ENCODE measurements at regions not wholly inside any gene's neighbourhood (a gene's known extent, or its start where the extent isn't known, plus 50 kb on each side); places are given as distances from the start of the nearest gene placed in this dataset.
"Not testable (repeated sequence)": the region's sequence is repeated elsewhere in the genome, so short reads cannot be mapped to it uniquely, and the experiment has no call there.

DNA sequence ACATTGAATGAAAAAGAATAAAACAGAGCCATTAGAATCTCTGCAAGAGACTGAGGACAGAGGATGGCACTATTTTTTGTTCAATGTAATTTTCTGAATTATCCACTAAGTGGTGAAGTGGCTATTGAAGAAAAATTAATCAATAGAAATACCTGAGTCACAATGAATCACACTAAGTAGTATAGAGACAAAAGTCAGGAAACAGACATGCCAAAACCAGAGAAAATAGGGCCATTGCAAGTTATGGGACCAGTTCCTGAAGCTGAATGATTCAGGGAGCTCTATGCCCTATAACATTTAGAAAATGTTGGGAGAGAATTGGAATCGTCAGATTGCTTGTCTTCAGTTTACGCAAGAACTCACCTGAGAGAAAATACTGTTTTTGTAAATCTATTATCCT, 1103.2 kb upstream of the ALCAM start:
- Histone ChIP-seq H3K9ac (ENCODE audit: low read length) (no peak overlapping the region), H3K4me3 (ENCODE audit: low read length) (no peak overlapping the region), H3K9me3 (ENCODE audit: control insufficient read depth, low read length) (no peaks in the 10 kb centered on the region), H3K4me1 (ENCODE audit: control insufficient read depth, insufficient read depth, low read length) (no peaks in the 10 kb centered on the region), H3K36me3 (ENCODE audit: control insufficient read depth, insufficient read depth, low read length) (no peaks in the 10 kb centered on the region), H3K27me3 (ENCODE audit: control insufficient read depth, insufficient read depth, low read length) (no peaks in the 10 kb centered on the region)

DNA sequence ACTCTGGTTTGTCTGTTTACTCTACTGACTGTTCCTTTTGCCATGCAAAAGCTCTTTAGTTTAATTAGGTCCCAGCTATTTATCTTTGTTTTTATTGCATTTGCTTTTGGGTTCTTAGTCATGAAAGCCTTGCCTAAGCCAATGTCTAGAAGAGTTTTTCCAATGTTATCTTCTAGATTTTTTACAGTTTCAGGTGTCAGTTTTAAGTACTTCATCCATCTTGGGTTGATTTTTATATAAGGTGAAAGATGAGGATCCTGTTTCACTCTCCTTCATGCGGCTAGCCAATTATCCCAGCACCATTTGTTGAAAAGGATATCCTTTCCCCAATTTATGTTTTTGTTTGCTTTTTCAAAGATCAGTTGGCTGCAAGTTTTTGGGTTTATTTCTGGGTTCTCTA, 1100.5 kb upstream of the ALCAM start:
- H3K27me3 ChIP-seq (ENCODE audit: control insufficient read depth, insufficient read depth, low read length); H3K36me3 ChIP-seq (ENCODE audit: control insufficient read depth, insufficient read depth, low read length); H3K9ac ChIP-seq (ENCODE audit: low read length); H3K9me3 ChIP-seq (ENCODE audit: control insufficient read depth, low read length); H3K4me3 ChIP-seq (ENCODE audit: low read length); H3K4me1 ChIP-seq (ENCODE audit: control insufficient read depth, insufficient read depth, low read length): not testable (repeated sequence)

DNA sequence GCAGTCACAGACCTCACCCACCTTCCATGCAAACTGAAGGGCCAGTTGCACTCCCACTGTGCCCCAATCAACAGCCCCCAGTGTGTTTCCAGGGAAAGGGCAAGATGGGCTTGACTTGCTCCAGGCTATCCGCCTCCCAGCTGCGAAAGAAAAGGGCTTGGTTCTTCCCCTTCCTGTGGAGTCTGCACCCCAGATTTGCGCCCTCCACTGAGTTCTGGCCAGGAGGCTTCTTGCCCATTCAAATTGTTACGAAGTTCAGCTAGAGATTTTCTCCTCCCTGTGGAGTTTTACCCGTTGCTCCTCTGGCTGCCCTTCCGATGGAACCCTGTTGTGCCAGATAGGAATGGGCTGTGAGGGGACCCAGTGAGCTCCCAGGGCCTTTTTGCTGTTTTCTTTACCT, 1096.9 kb upstream of the ALCAM start:
- no peak overlapping the region for H3K9ac ChIP-seq (ENCODE audit: low read length)

DNA sequence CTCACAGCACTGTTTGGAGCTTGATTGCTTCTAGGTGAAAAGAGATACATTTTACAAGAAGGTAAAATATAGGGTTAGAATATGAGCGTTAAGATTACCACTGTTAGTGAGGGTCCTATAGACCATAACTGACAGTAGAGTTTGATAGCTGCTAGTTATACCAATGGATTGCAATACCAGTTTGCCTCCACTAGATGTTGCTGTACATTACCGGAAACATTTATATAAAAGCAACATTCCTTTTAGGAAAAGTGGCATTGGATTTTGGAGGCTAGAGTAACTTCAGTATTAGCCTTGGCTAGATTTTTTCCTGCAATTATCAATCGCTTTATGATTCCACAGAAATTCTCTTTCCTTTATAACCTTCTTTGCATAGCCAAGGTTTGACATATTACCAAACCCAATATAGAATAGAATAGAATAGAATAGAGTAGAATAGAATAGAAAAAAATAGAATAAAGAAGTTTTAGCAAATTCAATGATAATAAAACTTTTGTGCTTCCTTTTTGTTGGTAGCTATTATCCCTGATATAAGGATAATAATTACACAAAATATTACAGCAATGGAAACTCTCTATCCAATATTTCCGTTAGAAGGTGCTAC, 1093.6 kb upstream of the ALCAM start:
- no peak overlapping the region for H3K4me3 ChIP-seq (ENCODE audit: low read length)
- peaks cover 6% of the 10 kb centered on the region for H3K9me3 ChIP-seq (ENCODE audit: control insufficient read depth, low read length)
- H3K27me3 ChIP-seq (ENCODE audit: control insufficient read depth, insufficient read depth, low read length): no peaks in the 10 kb centered on the region
- H3K4me1 ChIP-seq (ENCODE audit: control insufficient read depth, insufficient read depth, low read length): no peaks in the 10 kb centered on the region
- H3K36me3 ChIP-seq (ENCODE audit: control insufficient read depth, insufficient read depth, low read length): no peaks in the 10 kb centered on the region
- no peak overlapping the region for H3K9ac ChIP-seq (ENCODE audit: low read length)

More for the DNA sequence above, 1096.9 kb upstream of the ALCAM start:
- Histone ChIP-seq H3K4me1 (ENCODE audit: control insufficient read depth, insufficient read depth, low read length) (no peaks in the 10 kb centered on the region), H3K9me3 (ENCODE audit: control insufficient read depth, low read length) (no peaks in the 10 kb centered on the region), H3K36me3 (ENCODE audit: control insufficient read depth, insufficient read depth, low read length) (no peaks in the 10 kb centered on the region), H3K4me3 (ENCODE audit: low read length) (no peak overlapping the region), H3K27me3 (ENCODE audit: control insufficient read depth, insufficient read depth, low read length) (no peaks in the 10 kb centered on the region)

DNA sequence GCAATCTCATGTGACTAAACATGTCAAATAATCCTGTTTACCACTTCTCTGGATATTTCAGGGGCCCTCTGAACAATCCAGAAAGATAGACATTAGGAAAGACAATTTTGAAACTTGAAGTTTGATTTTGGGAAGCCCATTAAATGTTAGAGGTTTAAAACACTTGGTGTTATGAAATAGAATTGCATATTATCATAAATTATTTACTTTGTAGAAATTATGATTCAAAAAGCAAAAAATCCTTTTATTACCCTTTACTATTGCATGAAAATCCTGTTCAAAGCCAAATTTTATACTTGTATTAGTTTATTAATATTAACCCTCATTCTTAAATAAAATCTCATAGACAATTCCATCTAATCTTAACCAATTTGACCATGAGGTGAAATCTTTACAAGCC, 1091.5 kb upstream of the ALCAM start:
- no peak overlapping the region for H3K9ac ChIP-seq (ENCODE audit: low read length)
- peaks cover 6% of the 10 kb centered on the region for H3K9me3 ChIP-seq (ENCODE audit: control insufficient read depth, low read length)
- no peaks in the 10 kb centered on the region for H3K4me1 ChIP-seq (ENCODE audit: control insufficient read depth, insufficient read depth, low read length)
- no peaks in the 10 kb centered on the region for H3K27me3 ChIP-seq (ENCODE audit: control insufficient read depth, insufficient read depth, low read length)
- no peak overlapping the region for H3K4me3 ChIP-seq (ENCODE audit: low read length)
- no peaks in the 10 kb centered on the region for H3K36me3 ChIP-seq (ENCODE audit: control insufficient read depth, insufficient read depth, low read length)

DNA sequence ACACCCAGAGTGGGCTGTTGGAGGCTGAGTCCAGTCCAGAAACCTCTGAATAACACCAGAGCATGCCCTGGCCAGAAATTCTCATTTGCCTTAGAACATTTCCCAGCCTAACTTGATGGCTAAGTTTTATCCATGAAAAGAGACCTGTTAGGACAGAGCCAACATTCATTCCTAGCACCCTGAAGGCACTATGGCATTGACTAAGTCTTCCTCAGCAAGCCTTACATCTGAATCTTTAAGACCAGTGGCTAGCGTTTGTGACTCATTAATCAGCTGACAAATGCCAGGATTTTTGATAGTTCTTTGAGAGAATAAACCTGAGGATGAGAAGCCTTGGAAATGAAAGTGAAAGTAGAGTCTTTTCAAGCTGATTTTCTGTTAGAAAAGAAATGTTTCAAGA, 1087.1 kb upstream of the ALCAM start:
- H3K9me3 ChIP-seq (ENCODE audit: control insufficient read depth, low read length): peaks cover 6% of the 10 kb centered on the region
- H3K9ac ChIP-seq (ENCODE audit: low read length): no peak overlapping the region
- H3K36me3 ChIP-seq (ENCODE audit: control insufficient read depth, insufficient read depth, low read length): no peaks in the 10 kb centered on the region
- no peaks in the 10 kb centered on the region for H3K27me3 ChIP-seq (ENCODE audit: control insufficient read depth, insufficient read depth, low read length)
- no peak overlapping the region for H3K4me3 ChIP-seq (ENCODE audit: low read length)
- H3K4me1 ChIP-seq (ENCODE audit: control insufficient read depth, insufficient read depth, low read length): no peaks in the 10 kb centered on the region

DNA sequence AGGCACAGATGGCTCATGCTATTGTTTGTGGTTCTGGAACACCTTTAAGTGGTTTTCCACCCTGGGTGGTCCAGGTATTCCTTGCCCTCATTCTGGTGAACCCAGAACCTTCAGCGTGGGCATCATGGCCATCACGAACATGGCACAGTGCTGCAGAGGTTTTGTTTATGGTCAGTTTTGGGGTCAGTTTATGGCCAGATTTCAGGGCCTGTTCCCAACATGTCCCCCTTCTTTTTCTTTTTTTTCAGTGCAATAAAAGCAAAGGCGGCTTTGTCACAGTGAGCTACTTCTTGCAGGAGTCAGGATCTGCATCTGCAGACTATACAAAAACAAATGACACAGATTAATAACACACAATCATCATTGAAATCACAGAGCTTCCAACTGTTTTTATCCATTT, 1085.0 kb upstream of the ALCAM start:
- Histone ChIP-seq H3K4me3 (ENCODE audit: low read length) (no peak overlapping the region), H3K4me1 (ENCODE audit: control insufficient read depth, insufficient read depth, low read length) (no peaks in the 10 kb centered on the region), H3K27me3 (ENCODE audit: control insufficient read depth, insufficient read depth, low read length) (no peaks in the 10 kb centered on the region), H3K9ac (ENCODE audit: low read length) (no peak overlapping the region), H3K36me3 (ENCODE audit: control insufficient read depth, insufficient read depth, low read length) (no peaks in the 10 kb centered on the region), H3K9me3 (ENCODE audit: control insufficient read depth, low read length) (no peaks in the 10 kb centered on the region)

DNA sequence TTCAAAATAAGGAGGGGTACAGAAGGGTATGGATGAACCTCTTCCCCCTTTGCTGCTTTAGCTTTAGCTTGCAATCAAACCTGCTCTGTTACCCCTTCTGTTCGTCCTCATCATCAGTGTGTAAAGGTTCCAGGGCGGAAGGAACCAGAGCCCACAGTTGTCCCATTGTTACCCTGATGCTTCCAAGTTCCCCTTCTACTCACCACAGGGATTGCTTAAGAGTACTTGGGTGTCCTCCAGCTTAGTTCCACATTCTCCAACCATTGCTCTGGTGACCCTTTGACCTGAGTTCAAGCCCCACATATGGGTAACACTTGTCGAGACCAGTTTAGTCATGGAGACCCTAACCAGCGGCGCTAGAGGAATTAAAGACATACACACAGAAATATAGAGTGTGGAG, 1080.1 kb upstream of the ALCAM start:
- Histone ChIP-seq H3K4me3 (ENCODE audit: low read length) (no peak overlapping the region), H3K9ac (ENCODE audit: low read length) (no peak overlapping the region), H3K36me3 (ENCODE audit: control insufficient read depth, insufficient read depth, low read length) (no peaks in the 10 kb centered on the region), H3K4me1 (ENCODE audit: control insufficient read depth, insufficient read depth, low read length) (no peaks in the 10 kb centered on the region), H3K27me3 (ENCODE audit: control insufficient read depth, insufficient read depth, low read length) (no peaks in the 10 kb centered on the region), H3K9me3 (ENCODE audit: control insufficient read depth, low read length) (no peaks in the 10 kb centered on the region)

DNA sequence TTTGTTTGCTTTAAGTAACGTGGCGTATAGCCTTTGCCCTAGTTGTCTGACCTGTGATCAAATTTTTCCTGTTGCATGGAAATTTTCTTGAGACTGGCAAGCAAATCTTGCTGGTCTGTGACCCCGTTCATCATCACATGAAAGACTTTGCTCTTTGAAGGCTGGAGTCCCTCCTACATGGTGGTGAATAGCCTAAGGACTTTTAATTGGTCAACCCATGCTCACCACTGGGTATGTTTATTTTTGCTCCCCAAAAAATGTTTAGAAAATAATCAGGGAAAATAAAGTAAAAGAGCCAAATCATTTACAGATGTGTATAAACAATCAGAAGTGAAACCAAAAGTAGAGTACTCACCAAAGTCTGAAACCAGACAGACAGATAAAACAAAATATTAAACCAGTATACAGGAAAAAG, 1075.3 kb upstream of the ALCAM start:
- Histone ChIP-seq H3K27me3 (ENCODE audit: control insufficient read depth, insufficient read depth, low read length) (no peaks in the 10 kb centered on the region), H3K4me3 (ENCODE audit: low read length) (no peak overlapping the region), H3K36me3 (ENCODE audit: control insufficient read depth, insufficient read depth, low read length) (no peaks in the 10 kb centered on the region), H3K4me1 (ENCODE audit: control insufficient read depth, insufficient read depth, low read length) (no peaks in the 10 kb centered on the region), H3K9me3 (ENCODE audit: control insufficient read depth, low read length) (no peaks in the 10 kb centered on the region), H3K9ac (ENCODE audit: low read length) (no peak overlapping the region)

DNA sequence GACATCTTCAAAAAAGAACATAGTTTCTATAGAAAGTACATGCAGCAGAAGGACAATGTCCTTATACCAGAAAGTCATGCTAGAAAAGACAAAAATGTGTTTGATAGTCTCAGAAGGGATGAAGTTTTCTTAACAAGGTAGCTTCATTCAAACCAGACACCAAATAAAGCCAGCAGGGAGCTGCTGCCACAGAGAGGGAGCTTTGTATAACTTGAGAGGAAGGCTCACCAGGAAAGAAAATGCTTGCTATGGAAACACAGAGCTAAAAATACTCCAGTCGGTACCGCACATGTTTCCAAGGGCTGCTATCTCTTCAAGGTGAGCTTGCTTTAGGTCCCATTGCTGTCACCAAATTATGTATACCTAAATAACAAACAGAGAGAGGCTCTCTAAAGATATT, 1074.8 kb upstream of the ALCAM start:
- H3K4me3 ChIP-seq (ENCODE audit: low read length): no peak overlapping the region

DNA sequence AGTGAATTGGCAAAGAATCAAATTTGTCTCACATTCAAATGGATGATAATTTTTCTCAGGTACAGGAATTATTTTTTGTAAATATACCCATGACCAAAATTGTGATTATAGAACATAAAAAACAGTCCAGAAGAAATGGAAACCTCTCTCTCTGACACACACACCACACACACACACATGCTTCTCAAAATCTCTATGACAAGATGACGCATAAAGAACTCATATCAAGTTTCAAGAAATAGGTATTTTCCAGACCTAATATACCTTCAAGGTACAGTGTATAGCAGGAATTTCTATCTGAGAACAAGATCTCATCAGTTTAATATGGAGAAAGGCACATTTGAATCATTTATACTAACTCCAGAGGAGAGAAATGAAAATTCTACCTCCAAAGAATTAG, 1069.1 kb upstream of the ALCAM start:
- H3K27me3 ChIP-seq (ENCODE audit: control insufficient read depth, insufficient read depth, low read length): no peaks in the 10 kb centered on the region
- H3K4me1 ChIP-seq (ENCODE audit: control insufficient read depth, insufficient read depth, low read length): no peaks in the 10 kb centered on the region
- H3K4me3 ChIP-seq (ENCODE audit: low read length): no peak overlapping the region
- H3K9ac ChIP-seq (ENCODE audit: low read length): no peak overlapping the region
- H3K9me3 ChIP-seq (ENCODE audit: control insufficient read depth, low read length): no peaks in the 10 kb centered on the region
- no peaks in the 10 kb centered on the region for H3K36me3 ChIP-seq (ENCODE audit: control insufficient read depth, insufficient read depth, low read length)

More for the DNA sequence above, 1074.8 kb upstream of the ALCAM start:
- Histone ChIP-seq H3K36me3 (ENCODE audit: control insufficient read depth, insufficient read depth, low read length) (no peaks in the 10 kb centered on the region), H3K4me1 (ENCODE audit: control insufficient read depth, insufficient read depth, low read length) (no peaks in the 10 kb centered on the region), H3K27me3 (ENCODE audit: control insufficient read depth, insufficient read depth, low read length) (no peaks in the 10 kb centered on the region), H3K9ac (ENCODE audit: low read length) (no peak overlapping the region), H3K9me3 (ENCODE audit: control insufficient read depth, low read length) (no peaks in the 10 kb centered on the region)

DNA sequence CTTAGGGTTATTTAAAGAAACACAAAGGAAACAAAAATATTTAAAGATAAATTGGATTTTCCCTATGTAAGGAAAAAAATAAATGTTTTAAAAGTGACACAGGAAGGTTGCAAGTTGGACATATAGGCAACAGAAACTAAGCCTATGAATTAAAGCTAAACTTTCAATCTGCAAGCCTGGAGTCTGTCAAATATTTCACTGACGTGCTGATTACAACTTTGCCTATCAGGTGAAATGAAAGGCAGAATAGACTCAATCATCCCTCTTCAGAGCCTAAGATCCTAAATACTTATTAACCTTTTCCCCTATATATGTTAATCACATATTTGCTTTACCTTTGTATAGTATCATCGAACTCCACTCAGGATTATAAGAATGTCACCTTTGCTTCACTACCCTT, 1068.0 kb upstream of the ALCAM start:
- Histone ChIP-seq H3K36me3 (ENCODE audit: control insufficient read depth, insufficient read depth, low read length) (no peaks in the 10 kb centered on the region), H3K9ac (ENCODE audit: low read length) (no peak overlapping the region), H3K4me3 (ENCODE audit: low read length) (no peak overlapping the region), H3K9me3 (ENCODE audit: control insufficient read depth, low read length) (no peaks in the 10 kb centered on the region), H3K27me3 (ENCODE audit: control insufficient read depth, insufficient read depth, low read length) (no peaks in the 10 kb centered on the region), H3K4me1 (ENCODE audit: control insufficient read depth, insufficient read depth, low read length) (no peaks in the 10 kb centered on the region)

DNA sequence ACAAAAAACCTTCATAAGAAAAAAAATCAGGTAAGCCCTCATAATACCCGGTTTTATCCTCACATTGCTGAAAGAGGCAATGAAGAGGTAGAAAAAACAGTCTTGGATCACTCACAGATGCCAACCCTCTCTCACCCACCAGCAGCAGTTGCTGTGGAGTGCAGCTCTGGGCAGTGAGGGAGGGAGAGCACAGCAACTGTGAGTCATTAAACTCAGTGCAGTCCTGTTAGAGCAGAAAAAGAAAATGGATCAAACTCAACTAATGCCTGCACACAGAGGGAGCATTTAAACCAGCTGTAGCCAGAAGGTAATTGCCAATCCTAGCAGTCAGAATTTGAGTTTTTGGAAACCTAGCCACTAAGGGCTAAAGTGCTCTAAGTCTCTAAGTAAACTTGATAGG, 1050.6 kb upstream of the ALCAM start:
- no peak overlapping the region for H3K4me3 ChIP-seq (ENCODE audit: low read length)
- H3K9ac ChIP-seq (ENCODE audit: low read length): no peak overlapping the region
- H3K27me3 ChIP-seq (ENCODE audit: control insufficient read depth, insufficient read depth, low read length): no peaks in the 10 kb centered on the region

More for the DNA sequence above, 1050.6 kb upstream of the ALCAM start:
- H3K9me3 ChIP-seq (ENCODE audit: control insufficient read depth, low read length): no peaks in the 10 kb centered on the region
- H3K36me3 ChIP-seq (ENCODE audit: control insufficient read depth, insufficient read depth, low read length): no peaks in the 10 kb centered on the region
- no peaks in the 10 kb centered on the region for H3K4me1 ChIP-seq (ENCODE audit: control insufficient read depth, insufficient read depth, low read length)
